ENCODE measurements at regions not wholly inside any gene's neighbourhood (a gene's known extent, or its start where the extent isn't known, plus 50 kb on each side); places are given as distances from the start of the nearest gene placed in this dataset.

DNA sequence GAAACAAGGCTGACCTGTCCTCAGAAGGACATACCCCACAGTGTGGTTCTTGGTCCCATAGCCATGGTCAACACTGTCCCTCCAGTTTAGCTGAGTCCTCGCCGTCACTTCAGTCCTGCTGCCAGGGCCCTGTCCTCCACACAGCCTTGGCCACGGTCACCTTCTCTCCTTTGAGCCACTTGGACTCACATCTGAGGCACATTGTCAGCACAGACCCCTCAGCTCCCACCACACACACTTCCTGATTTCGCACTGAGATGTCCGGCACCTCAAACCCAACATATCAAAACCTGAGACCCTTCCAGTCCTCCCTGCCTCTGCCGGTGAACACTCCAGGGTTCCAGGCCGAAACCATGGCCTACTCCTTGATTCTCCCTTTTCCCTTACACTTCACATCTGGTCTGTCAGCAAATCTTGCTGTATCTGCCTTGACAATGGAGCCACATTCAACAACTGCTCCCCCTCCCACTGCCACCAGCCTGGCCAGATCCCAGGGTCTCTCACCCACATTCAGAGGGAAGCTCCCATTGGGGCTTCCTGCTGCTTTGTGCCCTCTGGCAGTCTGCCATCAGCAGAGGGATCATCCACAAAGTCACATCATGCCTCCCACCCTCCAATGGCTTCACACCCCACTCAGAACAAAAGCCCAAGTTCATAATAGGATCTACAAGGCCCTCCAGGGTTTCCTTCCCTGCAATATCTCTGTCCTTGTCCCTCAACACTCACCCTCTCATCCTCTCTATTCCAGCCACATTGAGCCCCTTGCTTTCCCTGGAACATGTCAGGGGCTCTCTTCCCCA lies 219.6 kb upstream of the SHH start:
- TF ChIP-seq, protein P1, sequence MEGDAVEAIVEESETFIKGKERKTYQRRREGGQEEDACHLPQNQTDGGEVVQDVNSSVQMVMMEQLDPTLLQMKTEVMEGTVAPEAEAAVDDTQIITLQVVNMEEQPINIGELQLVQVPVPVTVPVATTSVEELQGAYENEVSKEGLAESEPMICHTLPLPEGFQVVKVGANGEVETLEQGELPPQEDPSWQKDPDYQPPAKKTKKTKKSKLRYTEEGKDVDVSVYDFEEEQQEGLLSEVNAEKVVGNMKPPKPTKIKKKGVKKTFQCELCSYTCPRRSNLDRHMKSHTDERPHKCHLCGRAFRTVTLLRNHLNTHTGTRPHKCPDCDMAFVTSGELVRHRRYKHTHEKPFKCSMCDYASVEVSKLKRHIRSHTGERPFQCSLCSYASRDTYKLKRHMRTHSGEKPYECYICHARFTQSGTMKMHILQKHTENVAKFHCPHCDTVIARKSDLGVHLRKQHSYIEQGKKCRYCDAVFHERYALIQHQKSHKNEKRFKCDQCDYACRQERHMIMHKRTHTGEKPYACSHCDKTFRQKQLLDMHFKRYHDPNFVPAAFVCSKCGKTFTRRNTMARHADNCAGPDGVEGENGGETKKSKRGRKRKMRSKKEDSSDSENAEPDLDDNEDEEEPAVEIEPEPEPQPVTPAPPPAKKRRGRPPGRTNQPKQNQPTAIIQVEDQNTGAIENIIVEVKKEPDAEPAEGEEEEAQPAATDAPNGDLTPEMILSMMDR (IDR thresholded peaks at IDR 0.05) = no peak
- no peak for TF ChIP-seq POLR2A (IDR thresholded peaks at IDR 0.05)

Measured in thyroid gland (tissue), 4 donors.